H1 (cell line): ENCODE measurements at regions not wholly inside any gene's neighbourhood (a gene's known extent, or its start where the extent isn't known, plus 50 kb on each side); places are given as distances from the start of the nearest gene placed in this dataset.

Experiments
- EZH2 ChIP-seq: fragments of 200-600 bp; sonication (generic); IDR thresholded peaks from 2 replicates; pipeline ENCODE4 v1.7.1; 2012; ENCODE audit warnings: low read depth, mild to moderate bottlenecking, moderate library complexity, low read length, inconsistent platforms; ENCODE audit not compliant: severe bottlenecking
- SP1 ChIP-seq: IDR thresholded peaks from 2 replicates; pipeline ENCODE4 v1.6.1; 2011; ENCODE audit warnings: low read depth, low read length
- TBP ChIP-seq: IDR thresholded peaks from 2 replicates; pipeline ENCODE4 v1.6.1; 2011; ENCODE audit warnings: low read depth, low read length, improper control_type of control experiment
- TF ChIP-seq, protein P1 (sequence below): IDR thresholded peaks from 2 replicates; pipeline ENCODE4 v1.6.1; 2012; ENCODE audit warnings: inconsistent platforms

- TF ChIP-seq, protein P1, sequence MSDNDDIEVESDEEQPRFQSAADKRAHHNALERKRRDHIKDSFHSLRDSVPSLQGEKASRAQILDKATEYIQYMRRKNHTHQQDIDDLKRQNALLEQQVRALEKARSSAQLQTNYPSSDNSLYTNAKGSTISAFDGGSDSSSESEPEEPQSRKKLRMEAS: no peak
- TF ChIP-seq EZH2 (no peak), TBP (no peak), SP1 (no peak)
These were observed 100.6 kb downstream of the GC start (continued) for GRCh38 chr4:71683309-71683708.
